Heart left ventricle (tissue), 16 donors: ENCODE measurements at regions not wholly inside any gene's neighbourhood (a gene's known extent, or its start where the extent isn't known, plus 50 kb on each side); places are given as distances from the start of the nearest gene placed in this dataset.

Experiments
- ATAC-seq, 4 donors: fragments of 200-7000 bp; cut with Tn5 transposase; one replicate each; pipeline ENCODE4 v1.9.1; 2020 to 2022; ENCODE audit warnings: moderate library complexity in 4 of 4, mild to moderate bottlenecking in 3 of 4, moderate number of reproducible peaks in 1 of 4
- DNase-seq, 5 donors: peaks; one replicate each; pipeline ENCODE4 v3.0.0-alpha.2; 2020
- H3K27ac ChIP-seq, 12 donors: fragments of 200-600 bp; sonication (generic) in 4 of 12; one replicate each; pipeline versions ENCODE4 v1.5.0 to v1.8.0; 2016 to 2022; ENCODE audit warnings: mild to moderate bottlenecking in 2 of 12
- H3K27me3 ChIP-seq, 9 donors: fragments of 200-600 bp; sonication (generic) in 2 of 9; one replicate each; pipeline versions ENCODE4 v1.5.1 to v1.8.0; 2016 to 2022; ENCODE audit warnings: mild to moderate bottlenecking in 3 of 9
- H3K36me3 ChIP-seq, 9 donors: fragments of 200-600 bp; sonication (generic) in 2 of 9; one replicate each; pipeline versions ENCODE4 v1.5.0 to v1.8.0; 2018 to 2022; ENCODE audit warnings: mild to moderate bottlenecking in 2 of 9
- H3K4me1 ChIP-seq, 12 donors: fragments of 200-600 bp; sonication (generic) in 4 of 12; one replicate each; pipeline versions ENCODE4 v1.5.0 to v1.8.0; 2016 to 2022; ENCODE audit warnings: mild to moderate bottlenecking in 3 of 12
- H3K4me3 ChIP-seq, 12 donors: fragments of 200-600 bp; sonication (generic) in 4 of 12; one replicate each; pipeline versions ENCODE4 v1.5.0 to v1.8.0; 2017 to 2022; ENCODE audit warnings: mild to moderate bottlenecking in 9 of 12, moderate library complexity in 4 of 12
- H3K9me3 ChIP-seq, 12 donors: fragments of 200-600 bp; sonication (generic) in 4 of 12; one replicate each; pipeline versions ENCODE4 v1.5.0 to v1.8.0; 2016 to 2022; ENCODE audit warnings: mild to moderate bottlenecking in 1 of 12
- POLR2A ChIP-seq, 2 donors: fragments of 450-650 bp; IDR thresholded peaks; one replicate each; pipeline ENCODE4 v1.6.1; 2017; ENCODE audit warnings: antibody characterized with exemption in 2 of 2, mild to moderate bottlenecking in 2 of 2, moderate library complexity in 2 of 2
- WGBS, 4 donors: extraction: QIAGEN DNeasy Blood & Tissue Kit in 2 of 4; methylation state at CpG; one replicate each; pipeline versions ENCODE4 v1.1.5 to v1.1.7; 2013 to 2018; 5-methylcytosine and 5-hydroxymethylcytosine counted together
- intact Hi-C, 10 donors: fragments of 100-400 bp; cut with DNase I; formaldehyde crosslinking; loops; one replicate each; pipeline versions ENCODE4 v1.11.1 to v1.14.2; 2022
- TF ChIP-seq, protein P1 (sequence below), 12 donors: fragments of 200-600 bp; sonication (generic) in 4 of 12; IDR thresholded peaks; one replicate each; pipeline versions ENCODE4 v1.5.0 to v1.8.0; 2018 to 2022; ENCODE audit warnings: antibody characterized with exemption in 12 of 12, mild to moderate bottlenecking in 5 of 12
- donor health status: ischemic (EF 13 %, LVEDD 7.1; RV severe dilation, severe dysfunction).
- donor health status: healthy with polysubstance abuse.
- donor health status: DM: no; HTN: yes; CAD: no.
- donor health status: DM: no; HTN: no; CAD: no.
- donor health status: ischemic (EF 25% LVEDD 6.9; RV normal size, moderate dysfunction).
- donor health status: ischemic (EF 25% LVEDD 5.7; RV mildly dilated, moderate dysfunction).
- donor health status: healthy.
- donor health status: DM: yes; HTN: yes; CAD: no.
- donor health status: ischemic (EF 35%, LVEDD 5.7; RV mildly dilated, moderate dysfunction).
- donor health status: nonischemic (EF 11% LVEDD 7.7; RV severe dilation, severe dysfunction).
- donor health status: DM: yes; HTN: yes; CAD: no.
- donor health status: PGD.
- donor health status: ischemic (EF 29% LVEDD 5.4; RV normal size, mild dysfunction).
- donor health status: nonischemic (EF 23%, LVEDD 6.1; RV moderate dilation, normal function).

DNA sequence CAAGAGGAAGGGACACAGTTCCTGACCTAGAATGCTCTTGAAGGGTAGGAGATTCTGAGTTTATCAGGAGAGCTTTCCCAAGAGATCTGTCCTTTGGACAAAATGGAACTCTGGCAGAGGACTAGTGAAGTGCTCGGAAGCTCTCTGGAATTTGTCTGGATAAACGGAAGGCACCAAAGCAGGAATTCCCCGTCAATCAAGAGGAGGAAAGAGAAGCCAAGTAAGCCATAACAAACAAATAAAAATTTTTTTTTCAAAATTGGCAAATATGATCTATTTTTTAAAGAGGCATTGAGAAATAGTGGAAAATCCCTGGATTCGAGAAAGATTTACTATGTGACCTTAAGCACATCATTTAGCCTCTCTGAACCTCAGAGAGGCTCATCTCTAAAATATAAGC, 99.2 kb downstream of the GRIN2B start:
- TF ChIP-seq POLR2A (IDR thresholded peaks at IDR 0.05), result no peak
- TF ChIP-seq, protein P1, sequence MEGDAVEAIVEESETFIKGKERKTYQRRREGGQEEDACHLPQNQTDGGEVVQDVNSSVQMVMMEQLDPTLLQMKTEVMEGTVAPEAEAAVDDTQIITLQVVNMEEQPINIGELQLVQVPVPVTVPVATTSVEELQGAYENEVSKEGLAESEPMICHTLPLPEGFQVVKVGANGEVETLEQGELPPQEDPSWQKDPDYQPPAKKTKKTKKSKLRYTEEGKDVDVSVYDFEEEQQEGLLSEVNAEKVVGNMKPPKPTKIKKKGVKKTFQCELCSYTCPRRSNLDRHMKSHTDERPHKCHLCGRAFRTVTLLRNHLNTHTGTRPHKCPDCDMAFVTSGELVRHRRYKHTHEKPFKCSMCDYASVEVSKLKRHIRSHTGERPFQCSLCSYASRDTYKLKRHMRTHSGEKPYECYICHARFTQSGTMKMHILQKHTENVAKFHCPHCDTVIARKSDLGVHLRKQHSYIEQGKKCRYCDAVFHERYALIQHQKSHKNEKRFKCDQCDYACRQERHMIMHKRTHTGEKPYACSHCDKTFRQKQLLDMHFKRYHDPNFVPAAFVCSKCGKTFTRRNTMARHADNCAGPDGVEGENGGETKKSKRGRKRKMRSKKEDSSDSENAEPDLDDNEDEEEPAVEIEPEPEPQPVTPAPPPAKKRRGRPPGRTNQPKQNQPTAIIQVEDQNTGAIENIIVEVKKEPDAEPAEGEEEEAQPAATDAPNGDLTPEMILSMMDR (IDR thresholded peaks at IDR 0.05), result no peak
- 49 to 52% (median 51%) methylated on average over 4 of the region's 4 CpGs for WGBS, 4 donors
- Histone ChIP-seq H3K36me3 (no peaks in the 10 kb centered on the region), H3K4me3 (no peak overlapping the region), H3K27me3 (peaks cover 0 to 16% (median 0%) of the 10 kb centered on the region in 9 donors), H3K4me1 (no peaks in the 10 kb centered on the region), H3K9me3 (peaks cover 0 to 4% (median 0%) of the 10 kb centered on the region in 12 donors), H3K27ac (no peak overlapping the region)
- DNase-seq, result no peak
- intact Hi-C loops, result no loop called here
- ATAC-seq, result no peak

DNA sequence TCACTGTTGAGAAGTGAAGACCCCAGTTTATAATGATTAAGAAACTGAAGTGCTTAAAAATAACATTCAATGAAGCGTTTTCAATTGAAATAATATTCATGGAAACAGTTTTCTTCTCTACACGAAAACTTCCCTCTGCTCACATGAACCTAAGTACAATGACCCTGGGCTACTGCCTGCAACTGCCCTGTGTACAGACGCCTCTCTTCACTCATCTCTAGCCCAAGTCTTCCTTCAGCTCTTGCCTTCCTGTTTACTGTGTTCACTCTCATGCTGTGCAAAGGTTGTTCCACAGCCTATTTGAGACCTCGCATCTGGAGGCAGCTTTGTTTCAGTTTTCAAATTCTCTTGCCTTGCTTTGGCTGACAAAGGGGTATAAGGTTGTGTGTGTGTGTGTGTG, 100.8 kb downstream of the GRIN2B start:
- WGBS, 4 donors, result 74 to 81% (median 77%) methylated on average over 4 of the region's 4 CpGs
- Histone ChIP-seq H3K4me1 (no peaks in the 10 kb centered on the region), H3K27ac (no peak overlapping the region), H3K27me3 (peaks cover 0 to 13% (median 0%) of the 10 kb centered on the region in 9 donors), H3K9me3 (peaks cover 0 to 4% (median 0%) of the 10 kb centered on the region in 12 donors), H3K36me3 (no peaks in the 10 kb centered on the region), H3K4me3 (no peak overlapping the region)
- DNase-seq, result no peak
- TF ChIP-seq, protein P1 (IDR thresholded peaks at IDR 0.05), result no peak
- TF ChIP-seq POLR2A (IDR thresholded peaks at IDR 0.05), result no peak
- intact Hi-C loops, result no loop called here
- no peak for ATAC-seq

- ATAC-seq, result no peak
- 70 to 75% (median 73%) methylated on average over 4 of the region's 4 CpGs for WGBS, 4 donors
- no peak for DNase-seq
- Histone ChIP-seq H3K36me3 (no peaks in the 10 kb centered on the region), H3K4me1 (no peaks in the 10 kb centered on the region), H3K27ac (no peak overlapping the region), H3K27me3 (no peaks in the 10 kb centered on the region), H3K4me3 (no peak overlapping the region), H3K9me3 (no peaks in the 10 kb centered on the region)
- TF ChIP-seq, protein P1 (IDR thresholded peaks at IDR 0.05), result no peak
- TF ChIP-seq POLR2A (IDR thresholded peaks at IDR 0.05), result no peak
- intact Hi-C loops, result no loop called here
These were observed 105.7 kb downstream of the GRIN2B start for GRCh38 chr12:13875744-13876143.

DNA sequence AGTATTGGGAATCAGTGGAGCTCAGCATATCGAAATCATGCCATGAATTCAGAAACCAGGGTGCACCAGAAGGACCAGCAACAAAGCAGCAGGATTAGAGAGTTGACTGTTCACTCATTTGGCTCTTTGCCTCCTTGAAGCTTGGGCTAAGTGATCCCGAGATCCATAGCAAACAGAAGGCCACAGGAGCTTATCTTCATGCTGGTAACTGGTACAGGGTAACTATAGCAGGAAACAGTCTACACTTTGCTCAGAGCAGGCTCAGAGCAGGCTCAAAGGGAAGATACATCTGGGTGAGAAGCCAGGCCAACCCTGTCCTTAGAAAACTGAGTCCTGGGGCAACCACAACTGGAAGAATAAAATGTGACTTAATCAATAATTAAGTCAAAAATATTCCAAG, 111.1 kb downstream of the GRIN2B start:
- TF ChIP-seq, protein P1 (IDR thresholded peaks at IDR 0.05), result no peak
- no peak for TF ChIP-seq POLR2A (IDR thresholded peaks at IDR 0.05)
- WGBS, 4 donors, result 56 to 64% (median 61%) methylated on average over 2 of the region's 2 CpGs
- intact Hi-C loops, result no loop called here
- no peak for ATAC-seq
- H3K27me3 ChIP-seq, result peaks cover 0 to 14% (median 0%) of the 10 kb centered on the region in 9 donors
- DNase-seq, result no peak
- H3K9me3 ChIP-seq, result no peaks in the 10 kb centered on the region
- no peak overlapping the region for H3K27ac ChIP-seq
- H3K4me1 ChIP-seq, result no peaks in the 10 kb centered on the region
- no peak overlapping the region for H3K4me3 ChIP-seq
- no peaks in the 10 kb centered on the region for H3K36me3 ChIP-seq
